ENCODE measurements at regions not wholly inside any gene's neighbourhood (a gene's known extent, or its start where the extent isn't known, plus 50 kb on each side); places are given as distances from the start of the nearest gene placed in this dataset.

DNA sequence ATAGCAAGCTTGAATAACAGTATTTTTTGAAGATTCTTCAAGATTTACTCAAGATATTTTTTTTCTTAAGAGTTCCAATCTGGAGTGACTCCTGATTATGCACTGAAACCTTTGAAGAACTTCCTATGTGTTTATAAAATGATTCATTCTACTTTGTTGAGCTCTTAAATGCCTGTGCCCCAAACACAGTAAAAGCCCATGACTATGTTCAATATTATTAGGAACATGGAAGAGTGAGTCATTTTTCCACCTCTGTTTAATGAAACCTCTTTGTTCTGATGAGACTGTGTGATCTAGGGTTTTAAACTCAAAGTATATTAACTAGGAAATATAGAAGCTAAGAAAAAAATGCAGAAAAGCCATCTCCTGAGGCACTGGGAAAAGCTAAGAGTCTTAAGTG lies 415.0 kb upstream of the FBXO33 start:
- H3K4me3 ChIP-seq (ENCODE audit: low read depth, low read length): no peak overlapping the region
- no peaks in the 10 kb centered on the region for H3K36me3 ChIP-seq (ENCODE audit: control insufficient read depth, insufficient read depth, low read length)
- H3K27me3 ChIP-seq (ENCODE audit: control insufficient read depth, insufficient read depth, low read length): no peaks in the 10 kb centered on the region
- TF ChIP-seq, protein P1, sequence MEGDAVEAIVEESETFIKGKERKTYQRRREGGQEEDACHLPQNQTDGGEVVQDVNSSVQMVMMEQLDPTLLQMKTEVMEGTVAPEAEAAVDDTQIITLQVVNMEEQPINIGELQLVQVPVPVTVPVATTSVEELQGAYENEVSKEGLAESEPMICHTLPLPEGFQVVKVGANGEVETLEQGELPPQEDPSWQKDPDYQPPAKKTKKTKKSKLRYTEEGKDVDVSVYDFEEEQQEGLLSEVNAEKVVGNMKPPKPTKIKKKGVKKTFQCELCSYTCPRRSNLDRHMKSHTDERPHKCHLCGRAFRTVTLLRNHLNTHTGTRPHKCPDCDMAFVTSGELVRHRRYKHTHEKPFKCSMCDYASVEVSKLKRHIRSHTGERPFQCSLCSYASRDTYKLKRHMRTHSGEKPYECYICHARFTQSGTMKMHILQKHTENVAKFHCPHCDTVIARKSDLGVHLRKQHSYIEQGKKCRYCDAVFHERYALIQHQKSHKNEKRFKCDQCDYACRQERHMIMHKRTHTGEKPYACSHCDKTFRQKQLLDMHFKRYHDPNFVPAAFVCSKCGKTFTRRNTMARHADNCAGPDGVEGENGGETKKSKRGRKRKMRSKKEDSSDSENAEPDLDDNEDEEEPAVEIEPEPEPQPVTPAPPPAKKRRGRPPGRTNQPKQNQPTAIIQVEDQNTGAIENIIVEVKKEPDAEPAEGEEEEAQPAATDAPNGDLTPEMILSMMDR (IDR thresholded peaks at IDR 0.05; ENCODE audit: insufficient read depth, low read length, poor library complexity, severe bottlenecking): no peak
- peak; percentile 43 for DNase-seq (ENCODE audit: low read depth)

- no peaks in the 10 kb centered on the region for H3K36me3 ChIP-seq (ENCODE audit: control insufficient read depth, insufficient read depth, low read length)
- DNase-seq (ENCODE audit: low read depth): no peak
Measured at GRCh38 chr14:39843881-39844280, 411.6 kb upstream of the FBXO33 start.

GRCh38 chr14:39841088-39841487 lies 408.9 kb upstream of the FBXO33 start:
- Histone ChIP-seq H3K27me3 (ENCODE audit: control insufficient read depth, insufficient read depth, low read length) (no peaks in the 10 kb centered on the region), H3K36me3 (ENCODE audit: control insufficient read depth, insufficient read depth, low read length) (no peaks in the 10 kb centered on the region), H3K4me3 (ENCODE audit: low read depth, low read length) (no peak overlapping the region)
- TF ChIP-seq, protein P1 (IDR thresholded peaks at IDR 0.05; ENCODE audit: insufficient read depth, low read length, poor library complexity, severe bottlenecking): no peak
- DNase-seq (ENCODE audit: low read depth): no peak

More at GRCh38 chr14:39843881-39844280, 411.6 kb upstream of the FBXO33 start:
- H3K27me3 ChIP-seq (ENCODE audit: control insufficient read depth, insufficient read depth, low read length): no peaks in the 10 kb centered on the region
- H3K4me3 ChIP-seq (ENCODE audit: low read depth, low read length): no peak overlapping the region
- TF ChIP-seq, protein P1 (IDR thresholded peaks at IDR 0.05; ENCODE audit: insufficient read depth, low read length, poor library complexity, severe bottlenecking): no peak

DNA sequence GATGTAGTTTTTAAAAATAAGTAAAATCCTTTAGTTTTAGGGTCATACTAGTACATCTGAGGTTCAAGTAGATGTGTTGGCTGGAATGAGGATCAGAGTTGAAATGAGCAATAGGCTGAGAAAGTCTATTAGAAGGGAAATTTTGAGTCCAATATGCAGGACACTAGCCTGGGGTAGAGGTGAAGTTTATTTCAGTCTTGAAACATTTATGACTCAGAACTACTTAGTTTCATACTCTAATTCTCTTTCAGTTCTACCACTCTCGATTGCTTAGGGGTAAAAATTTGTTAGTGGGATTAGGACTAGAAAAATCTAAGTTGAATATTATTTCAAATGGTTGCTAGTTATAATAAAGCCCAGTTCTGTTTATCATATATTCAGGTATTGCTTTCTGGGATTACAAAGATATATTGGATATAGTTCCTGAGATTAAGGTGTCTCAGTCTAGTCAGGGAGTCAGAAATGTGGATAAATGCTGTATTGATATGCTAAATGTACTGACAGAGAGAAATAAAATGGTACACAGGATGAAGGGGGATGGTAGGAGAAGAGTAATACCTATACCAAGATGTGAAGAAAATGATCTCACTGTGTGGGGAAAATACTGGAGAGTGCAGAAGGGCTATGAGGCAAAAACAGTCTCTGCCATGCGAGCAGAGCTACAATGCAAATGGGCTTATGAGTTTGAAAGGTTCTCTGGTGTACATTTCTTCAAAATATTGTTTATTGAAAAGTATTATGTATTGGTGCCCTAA lies 395.8 kb upstream of the FBXO33 start:
- Histone ChIP-seq H3K36me3 (ENCODE audit: control insufficient read depth, insufficient read depth, low read length) (no peaks in the 10 kb centered on the region), H3K4me3 (ENCODE audit: low read depth, low read length) (no peak overlapping the region), H3K27me3 (ENCODE audit: control insufficient read depth, insufficient read depth, low read length) (no peaks in the 10 kb centered on the region)
- TF ChIP-seq, protein P1 (IDR thresholded peaks at IDR 0.05; ENCODE audit: insufficient read depth, low read length, poor library complexity, severe bottlenecking): no peak
- DNase-seq (ENCODE audit: low read depth): no peak

GRCh38 chr14:39812532-39813320 lies 380.5 kb upstream of the FBXO33 start:
- TF ChIP-seq, protein P1 (IDR thresholded peaks at IDR 0.05; ENCODE audit: insufficient read depth, low read length, poor library complexity, severe bottlenecking): no peak
- H3K27me3 ChIP-seq (ENCODE audit: control insufficient read depth, insufficient read depth, low read length): no peaks in the 10 kb centered on the region
- no peaks in the 10 kb centered on the region for H3K36me3 ChIP-seq (ENCODE audit: control insufficient read depth, insufficient read depth, low read length)
- DNase-seq (ENCODE audit: low read depth): no peak
- H3K4me3 ChIP-seq (ENCODE audit: low read depth, low read length): no peak overlapping the region
